HEK293 (cell line): ENCODE measurements at regions not wholly inside any gene's neighbourhood (a gene's known extent, or its start where the extent isn't known, plus 50 kb on each side); places are given as distances from the start of the nearest gene placed in this dataset.

ENCODE experiments used
- BCL11B ChIP-seq: fragments of 450-650 bp; formaldehyde crosslinking; IDR thresholded peaks from 2 replicates; pipeline ENCODE4 v1.5.1; 2016; ENCODE audit warnings: low read depth, missing biosample characterization, missing genetic modification characterization
- FEZF1 ChIP-seq: fragments of 450-650 bp; formaldehyde crosslinking; IDR thresholded peaks from 2 replicates; pipeline ENCODE4 v1.5.1; 2016; ENCODE audit warnings: missing biosample characterization, missing genetic modification characterization
- GFI1B ChIP-seq: fragments of 450-650 bp; formaldehyde crosslinking; IDR thresholded peaks from 2 replicates; pipeline ENCODE4 v1.5.1; 2016; ENCODE audit warnings: missing biosample characterization, missing genetic modification characterization
- KLF8 ChIP-seq: fragments of 450-650 bp; formaldehyde crosslinking; IDR thresholded peaks from 2 replicates; pipeline ENCODE4 v1.5.1; 2016; ENCODE audit warnings: missing biosample characterization, missing genetic modification characterization
- MEIS1 ChIP-seq: sonication (generic); formaldehyde crosslinking; IDR thresholded peaks from 2 replicates; pipeline ENCODE4 v1.8.1; 2022; ENCODE audit warnings: missing genetic modification reagents, mild to moderate bottlenecking, borderline replicate concordance
- OSR2 ChIP-seq: fragments of 450-650 bp; formaldehyde crosslinking; IDR thresholded peaks from 2 replicates; pipeline ENCODE4 v1.5.1; 2016; ENCODE audit warnings: missing biosample characterization, missing genetic modification characterization
- PRDM6 ChIP-seq: fragments of 450-650 bp; formaldehyde crosslinking; IDR thresholded peaks from 2 replicates; pipeline ENCODE4 v1.5.1; 2017; ENCODE audit warnings: missing biosample characterization, missing genetic modification characterization
- SCRT1 ChIP-seq: fragments of 450-650 bp; formaldehyde crosslinking; IDR thresholded peaks from 2 replicates; pipeline ENCODE4 v1.5.1; 2016; ENCODE audit warnings: missing biosample characterization, missing genetic modification characterization, borderline replicate concordance
- TRIM28 ChIP-seq: IDR thresholded peaks from 2 replicates; pipeline ENCODE4 v1.6.1; 2011; ENCODE audit warnings: low read length, control low read depth, borderline replicate concordance
- WT1 ChIP-seq: fragments of 450-650 bp; formaldehyde crosslinking; IDR thresholded peaks from 2 replicates; pipeline ENCODE4 v1.5.1; 2016; ENCODE audit warnings: missing biosample characterization, missing genetic modification characterization
- ZBTB17 ChIP-seq: fragments of 450-650 bp; formaldehyde crosslinking; IDR thresholded peaks from 2 replicates; pipeline ENCODE4 v1.5.1; 2016; ENCODE audit warnings: missing biosample characterization, missing genetic modification characterization
- ZEB2 ChIP-seq: fragments of 450-650 bp; formaldehyde crosslinking; IDR thresholded peaks from 2 replicates; pipeline ENCODE4 v1.5.1; 2016; ENCODE audit warnings: missing biosample characterization, missing genetic modification characterization
- ZNF2 ChIP-seq: fragments of 450-650 bp; formaldehyde crosslinking; IDR thresholded peaks from 2 replicates; pipeline ENCODE4 v1.5.1; 2016; ENCODE audit warnings: missing biosample characterization, missing genetic modification characterization
- ZNF366 ChIP-seq: fragments of 450-650 bp; formaldehyde crosslinking; conservative IDR thresholded peaks from 2 replicates; pipeline ENCODE4 v1.5.1; 2016; ENCODE audit warnings: missing biosample characterization, missing genetic modification characterization
- ZNF394 ChIP-seq: fragments of 450-650 bp; formaldehyde crosslinking; IDR thresholded peaks from 2 replicates; pipeline ENCODE4 v1.5.1; 2016; ENCODE audit warnings: missing biosample characterization, missing genetic modification characterization, mild to moderate bottlenecking, moderate library complexity, borderline replicate concordance
- ZNF629 ChIP-seq: fragments of 450-650 bp; formaldehyde crosslinking; IDR thresholded peaks from 2 replicates; pipeline ENCODE4 v1.5.1; 2017; ENCODE audit warnings: missing biosample characterization, missing genetic modification characterization
- ZNF791 ChIP-seq: fragments of 450-650 bp; formaldehyde crosslinking; IDR thresholded peaks from 2 replicates; pipeline ENCODE4 v1.5.1; 2016; ENCODE audit warnings: missing biosample characterization, missing genetic modification characterization
- ZNF843 ChIP-seq: fragments of 450-650 bp; formaldehyde crosslinking; IDR thresholded peaks from 2 replicates; pipeline ENCODE4 v1.5.1; 2016; ENCODE audit warnings: missing biosample characterization, missing genetic modification characterization
- ZXDB ChIP-seq: fragments of 450-650 bp; formaldehyde crosslinking; IDR thresholded peaks from 2 replicates; pipeline ENCODE4 v1.5.1; 2016; ENCODE audit warnings: missing biosample characterization, missing genetic modification characterization
- TF ChIP-seq, protein P1 (sequence below): fragments of 450-650 bp; formaldehyde crosslinking; IDR thresholded peaks from 2 replicates; pipeline ENCODE4 v1.5.1; 2016; ENCODE audit warnings: missing biosample characterization, missing genetic modification characterization, low read depth
- TF ChIP-seq, protein P2 (sequence below): fragments of 450-650 bp; formaldehyde crosslinking; IDR thresholded peaks from 2 replicates; pipeline ENCODE4 v1.5.1; 2016; ENCODE audit warnings: missing biosample characterization, missing genetic modification characterization
- TF ChIP-seq, protein P3 (sequence below): fragments of 450-650 bp; formaldehyde crosslinking; IDR thresholded peaks from 2 replicates; pipeline ENCODE4 v1.5.1; 2016; ENCODE audit warnings: missing biosample characterization, missing genetic modification characterization
- TF ChIP-seq, protein P4 (sequence below): fragments of 450-650 bp; formaldehyde crosslinking; IDR thresholded peaks from 2 replicates; pipeline ENCODE4 v1.5.1; 2017; ENCODE audit warnings: missing biosample characterization, missing genetic modification characterization

DNA sequence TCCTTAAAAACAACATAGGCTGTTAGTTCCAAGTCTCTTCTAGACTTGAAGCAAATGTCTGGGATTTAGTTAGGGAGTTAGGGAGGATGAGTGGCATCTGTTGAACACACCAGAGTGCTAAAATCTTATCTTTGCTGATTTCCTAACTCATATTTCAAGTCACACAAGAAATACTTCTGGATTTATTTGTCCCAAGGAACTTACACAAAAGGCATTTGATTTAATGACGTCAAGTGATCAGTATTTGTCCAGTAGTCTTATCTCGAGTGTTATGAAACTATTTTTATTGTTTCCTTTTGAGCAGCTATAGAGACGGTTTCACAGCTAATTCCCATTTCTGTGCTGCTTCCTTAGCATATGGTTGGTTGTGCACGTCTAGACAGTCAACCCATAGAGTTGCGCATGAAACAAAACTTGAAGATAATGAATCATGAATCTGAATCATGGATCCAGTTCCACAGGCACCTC, 140.5 kb upstream of the TUT7 start (continued):
- 0 out of 2 replicates have a peak, but pooled peaks have one; percentile 26 for TF ChIP-seq ZBTB17 (tag by site-specific recombination)
- peak; percentile 58; the same call in 1 of the 2 replicates for TF ChIP-seq FEZF1 (tag by site-specific recombination)
- peak; percentile 40; the same call in 1 of the 2 replicates for TF ChIP-seq ZNF843 (tag by site-specific recombination)
- TF ChIP-seq ZXDB (tag by site-specific recombination) = peak; percentile 55; the same call in 1 of the 2 replicates
- TF ChIP-seq, protein P1, sequence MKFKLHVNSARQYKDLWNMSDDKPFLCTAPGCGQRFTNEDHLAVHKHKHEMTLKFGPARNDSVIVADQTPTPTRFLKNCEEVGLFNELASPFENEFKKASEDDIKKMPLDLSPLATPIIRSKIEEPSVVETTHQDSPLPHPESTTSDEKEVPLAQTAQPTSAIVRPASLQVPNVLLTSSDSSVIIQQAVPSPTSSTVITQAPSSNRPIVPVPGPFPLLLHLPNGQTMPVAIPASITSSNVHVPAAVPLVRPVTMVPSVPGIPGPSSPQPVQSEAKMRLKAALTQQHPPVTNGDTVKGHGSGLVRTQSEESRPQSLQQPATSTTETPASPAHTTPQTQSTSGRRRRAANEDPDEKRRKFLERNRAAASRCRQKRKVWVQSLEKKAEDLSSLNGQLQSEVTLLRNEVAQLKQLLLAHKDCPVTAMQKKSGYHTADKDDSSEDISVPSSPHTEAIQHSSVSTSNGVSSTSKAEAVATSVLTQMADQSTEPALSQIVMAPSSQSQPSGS (tag by site-specific recombination) = peak; percentile 84
- TF ChIP-seq GFI1B = peak; percentile 68; the same call in 1 of the 2 replicates
- TF ChIP-seq KLF8 (tag by site-specific recombination) = peak; percentile 61
- TF ChIP-seq, protein P2, sequence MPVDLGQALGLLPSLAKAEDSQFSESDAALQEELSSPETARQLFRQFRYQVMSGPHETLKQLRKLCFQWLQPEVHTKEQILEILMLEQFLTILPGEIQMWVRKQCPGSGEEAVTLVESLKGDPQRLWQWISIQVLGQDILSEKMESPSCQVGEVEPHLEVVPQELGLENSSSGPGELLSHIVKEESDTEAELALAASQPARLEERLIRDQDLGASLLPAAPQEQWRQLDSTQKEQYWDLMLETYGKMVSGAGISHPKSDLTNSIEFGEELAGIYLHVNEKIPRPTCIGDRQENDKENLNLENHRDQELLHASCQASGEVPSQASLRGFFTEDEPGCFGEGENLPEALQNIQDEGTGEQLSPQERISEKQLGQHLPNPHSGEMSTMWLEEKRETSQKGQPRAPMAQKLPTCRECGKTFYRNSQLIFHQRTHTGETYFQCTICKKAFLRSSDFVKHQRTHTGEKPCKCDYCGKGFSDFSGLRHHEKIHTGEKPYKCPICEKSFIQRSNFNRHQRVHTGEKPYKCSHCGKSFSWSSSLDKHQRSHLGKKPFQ (tag by site-specific recombination) = 0 out of 2 replicates have a peak, but pooled peaks have one; percentile 61
- no peak for TF ChIP-seq ZNF791 (tag by site-specific recombination)
- TF ChIP-seq, protein P3, sequence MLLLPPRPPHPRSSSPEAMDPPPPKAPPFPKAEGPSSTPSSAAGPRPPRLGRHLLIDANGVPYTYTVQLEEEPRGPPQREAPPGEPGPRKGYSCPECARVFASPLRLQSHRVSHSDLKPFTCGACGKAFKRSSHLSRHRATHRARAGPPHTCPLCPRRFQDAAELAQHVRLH (tag by site-specific recombination) = no peak
- TF ChIP-seq TRIM28 = peak; percentile 17; the same call in 1 of the 2 replicates
- peak; percentile 94 for TF ChIP-seq WT1
- no peak for TF ChIP-seq ZNF366 (tag by site-specific recombination)
- TF ChIP-seq SCRT1 = 0 out of 2 replicates have a peak, but pooled peaks have one; percentile 34
- TF ChIP-seq ZNF394 = peak; percentile 64; the same call in 1 of the 2 replicates
- TF ChIP-seq ZEB2 (tag by site-specific recombination) = peak; percentile 38; the same call in 1 of the 2 replicates
- peak; percentile 98 for TF ChIP-seq PRDM6
- TF ChIP-seq MEIS1 (CRISPR knock-in tag) = peak; percentile 80; the same call in 1 of the 2 replicates
- TF ChIP-seq ZNF2 (tag by site-specific recombination) = no peak
- peak; percentile 78 for TF ChIP-seq ZNF629 (tag by site-specific recombination)
- TF ChIP-seq BCL11B (tag by site-specific recombination) = no peak
- TF ChIP-seq, protein P4, sequence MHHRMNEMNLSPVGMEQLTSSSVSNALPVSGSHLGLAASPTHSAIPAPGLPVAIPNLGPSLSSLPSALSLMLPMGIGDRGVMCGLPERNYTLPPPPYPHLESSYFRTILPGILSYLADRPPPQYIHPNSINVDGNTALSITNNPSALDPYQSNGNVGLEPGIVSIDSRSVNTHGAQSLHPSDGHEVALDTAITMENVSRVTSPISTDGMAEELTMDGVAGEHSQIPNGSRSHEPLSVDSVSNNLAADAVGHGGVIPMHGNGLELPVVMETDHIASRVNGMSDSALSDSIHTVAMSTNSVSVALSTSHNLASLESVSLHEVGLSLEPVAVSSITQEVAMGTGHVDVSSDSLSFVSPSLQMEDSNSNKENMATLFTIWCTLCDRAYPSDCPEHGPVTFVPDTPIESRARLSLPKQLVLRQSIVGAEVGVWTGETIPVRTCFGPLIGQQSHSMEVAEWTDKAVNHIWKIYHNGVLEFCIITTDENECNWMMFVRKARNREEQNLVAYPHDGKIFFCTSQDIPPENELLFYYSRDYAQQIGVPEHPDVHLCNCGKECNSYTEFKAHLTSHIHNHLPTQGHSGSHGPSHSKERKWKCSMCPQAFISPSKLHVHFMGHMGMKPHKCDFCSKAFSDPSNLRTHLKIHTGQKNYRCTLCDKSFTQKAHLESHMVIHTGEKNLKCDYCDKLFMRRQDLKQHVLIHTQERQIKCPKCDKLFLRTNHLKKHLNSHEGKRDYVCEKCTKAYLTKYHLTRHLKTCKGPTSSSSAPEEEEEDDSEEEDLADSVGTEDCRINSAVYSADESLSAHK (tag by site-specific recombination) = peak; percentile 60; the same call in 1 of the 2 replicates
- TF ChIP-seq OSR2 (tag by site-specific recombination) = peak; percentile 52
- TF ChIP-seq, all 188 proteins: peak for 21
